ENCODE measurements at regions not wholly inside any gene's neighbourhood (a gene's known extent, or its start where the extent isn't known, plus 50 kb on each side); places are given as distances from the start of the nearest gene placed in this dataset.

- Histone ChIP-seq H3K27me3 (replicated peaks; ENCODE audit: insufficient read depth) (no peaks in the 10 kb centered on the region), H3K36me3 (no peaks in the 10 kb centered on the region), H3K4me3 (no peak overlapping the region), H3K9me3 (no peaks in the 10 kb centered on the region), H3K4me1 (replicated peaks) (no peaks in the 10 kb centered on the region), H3K27ac (no peak overlapping the region)
- WGBS = 72% methylated on average over 6 of the region's 6 CpGs
- DNase-seq (ENCODE audit: low spot score) = no peak
- TF ChIP-seq POLR2AphosphoS5 (IDR thresholded peaks at IDR 0.05) = no peak
- TF ChIP-seq CTCF (IDR thresholded peaks at IDR 0.05) = no peak
- intact Hi-C loops (cut with DNase I) = no loop called here
These were observed 68.8 kb upstream of the ATP2B2 start for GRCh38 chr3:10574101-10574620.

- no peak overlapping the region for H3K27ac ChIP-seq
- intact Hi-C loops (cut with DNase I) = no loop called here
- H3K27me3 ChIP-seq (replicated peaks; ENCODE audit: insufficient read depth) = no peaks in the 10 kb centered on the region
- TF ChIP-seq CTCF (IDR thresholded peaks at IDR 0.05) (no peak), POLR2AphosphoS5 (IDR thresholded peaks at IDR 0.05) (no peak), POLR2A (IDR thresholded peaks at IDR 0.05) (no peak)
- H3K36me3 ChIP-seq = no peaks in the 10 kb centered on the region
- DNase-seq (ENCODE audit: low spot score) = no peak
- no peaks in the 10 kb centered on the region for H3K9me3 ChIP-seq
- no peak overlapping the region for H3K4me3 ChIP-seq
- H3K4me1 ChIP-seq (replicated peaks) = no peaks in the 10 kb centered on the region
- WGBS = 85% methylated on average over 5 of the region's 5 CpGs
These were observed 70.3 kb upstream of the ATP2B2 start for GRCh38 chr3:10575601-10576160.

GRCh38 chr3:10577486-10577885, 72.1 kb upstream of the ATP2B2 start:
- no peak overlapping the region for H3K27ac ChIP-seq
- WGBS = 59% methylated on average over 7 of the region's 7 CpGs
- no peak overlapping the region for H3K4me3 ChIP-seq
- no peaks in the 10 kb centered on the region for H3K9me3 ChIP-seq
- peaks cover 6% of the 10 kb centered on the region for H3K27me3 ChIP-seq (replicated peaks; ENCODE audit: insufficient read depth)
- intact Hi-C loops (cut with DNase I) = no loop called here
- no peaks in the 10 kb centered on the region for H3K36me3 ChIP-seq
- H3K4me1 ChIP-seq (replicated peaks) = no peaks in the 10 kb centered on the region
- DNase-seq (ENCODE audit: low spot score) = no peak
- TF ChIP-seq POLR2AphosphoS5 (IDR thresholded peaks at IDR 0.05) (no peak), CTCF (IDR thresholded peaks at IDR 0.05) (no peak), POLR2A (IDR thresholded peaks at IDR 0.05) (no peak)

GRCh38 chr3:10580426-10580825, 75.0 kb upstream of the ATP2B2 start:
- H3K9me3 ChIP-seq = no peaks in the 10 kb centered on the region
- no peak for TF ChIP-seq POLR2A (IDR thresholded peaks at IDR 0.05)
- no peak for TF ChIP-seq POLR2AphosphoS5 (IDR thresholded peaks at IDR 0.05)
- TF ChIP-seq CTCF (IDR thresholded peaks at IDR 0.05) = no peak
- peaks cover 6% of the 10 kb centered on the region for H3K27me3 ChIP-seq (replicated peaks; ENCODE audit: insufficient read depth)
- intact Hi-C loops (cut with DNase I) = no loop called here
- H3K4me1 ChIP-seq (replicated peaks) = no peaks in the 10 kb centered on the region
- 70% methylated on average over 8 of the region's 8 CpGs for WGBS
- H3K4me3 ChIP-seq = no peak overlapping the region
- H3K36me3 ChIP-seq = no peaks in the 10 kb centered on the region
- H3K27ac ChIP-seq = no peak overlapping the region
- no peak for DNase-seq (ENCODE audit: low spot score)

- peaks cover 6% of the 10 kb centered on the region for H3K27me3 ChIP-seq (replicated peaks; ENCODE audit: insufficient read depth)
- no peaks in the 10 kb centered on the region for H3K4me1 ChIP-seq (replicated peaks)
- no peaks in the 10 kb centered on the region for H3K9me3 ChIP-seq
- no peak overlapping the region for H3K4me3 ChIP-seq
- 60% methylated on average over 5 of the region's 5 CpGs for WGBS
- no peak for DNase-seq (ENCODE audit: low spot score)
- intact Hi-C loops (cut with DNase I) = no loop called here
- H3K27ac ChIP-seq = no peak overlapping the region
- no peak for TF ChIP-seq CTCF (IDR thresholded peaks at IDR 0.05)
- TF ChIP-seq POLR2AphosphoS5 (IDR thresholded peaks at IDR 0.05) = no peak
- TF ChIP-seq POLR2A (IDR thresholded peaks at IDR 0.05) = no peak
- H3K36me3 ChIP-seq = no peaks in the 10 kb centered on the region
These were observed 75.9 kb upstream of the ATP2B2 start for GRCh38 chr3:10581251-10581650.

Measured in prostate gland (tissue), 2 donors.